H9 (cell line): ENCODE measurements at regions not wholly inside any gene's neighbourhood (a gene's known extent, or its start where the extent isn't known, plus 50 kb on each side); places are given as distances from the start of the nearest gene placed in this dataset.

Experiments
- DNase-seq: peaks from one replicate; pipeline ENCODE4 v3.0.0-alpha.2; 2017
- H2AFZ ChIP-seq: one replicate; pipeline ENCODE4 v1.6.1; 2013; ENCODE audit warnings: mild to moderate bottlenecking, low read length, control low read depth, moderate library complexity
- H2AK5ac ChIP-seq: 2 replicates; pipeline ENCODE4 v1.6.1; 2013; ENCODE audit warnings: low read length, control low read depth, mixed read lengths; ENCODE audit not compliant: insufficient read length
- H2BK120ac ChIP-seq: one replicate; pipeline ENCODE4 v1.6.1; 2013; ENCODE audit warnings: low read depth, mild to moderate bottlenecking, low read length, control low read depth, inconsistent platforms; ENCODE audit not compliant: poor library complexity, severe bottlenecking
- H2BK12ac ChIP-seq: 2 replicates; pipeline ENCODE4 v1.6.1; 2013; ENCODE audit warnings: low read length, control low read depth, mixed read lengths, low read depth; ENCODE audit not compliant: insufficient read length
- H2BK15ac ChIP-seq: 2 replicates; pipeline ENCODE4 v1.6.1; 2013; ENCODE audit warnings: low read depth, low read length, control low read depth
- H2BK20ac ChIP-seq: one replicate; pipeline ENCODE4 v1.6.1; 2013; ENCODE audit warnings: low read depth, mild to moderate bottlenecking, low read length, control low read depth, inconsistent platforms; ENCODE audit not compliant: poor library complexity, severe bottlenecking
- H2BK5ac ChIP-seq: 2 replicates; pipeline ENCODE4 v1.6.1; 2013; ENCODE audit warnings: low read length, control low read depth, mixed read lengths; ENCODE audit not compliant: insufficient read length
- H3K14ac ChIP-seq: 2 replicates; pipeline ENCODE4 v1.6.1; 2013; ENCODE audit warnings: low read length, control low read depth; ENCODE audit not compliant: insufficient read depth
- H3K18ac ChIP-seq: 2 replicates; pipeline ENCODE4 v1.6.1; 2013; ENCODE audit warnings: low read depth, mild to moderate bottlenecking, mixed read lengths, low read length, control low read depth; ENCODE audit not compliant: insufficient read length
- H3K23ac ChIP-seq: 2 replicates; pipeline ENCODE4 v1.6.1; 2013; ENCODE audit warnings: low read length, control low read depth, mixed read lengths, low read depth; ENCODE audit not compliant: insufficient read length
- H3K23me2 ChIP-seq: 2 replicates; pipeline ENCODE4 v1.6.1; 2013; ENCODE audit warnings: low read depth, mild to moderate bottlenecking, mixed read lengths, low read length, control low read depth; ENCODE audit not compliant: insufficient read length, poor library complexity, severe bottlenecking
- H3K27ac ChIP-seq: 2 replicates; pipeline ENCODE4 v1.5.1; 2013; ENCODE audit warnings: low read length, control low read depth, mixed read lengths, low read depth; ENCODE audit not compliant: insufficient read length
- H3K27me3 ChIP-seq: 2 replicates; pipeline ENCODE4 v1.6.1; 2013; ENCODE audit warnings: low read length, control low read depth, inconsistent platforms; ENCODE audit not compliant: insufficient read depth
- H3K4ac ChIP-seq: 2 replicates; pipeline ENCODE4 v1.6.1; 2013; ENCODE audit warnings: low read depth, mild to moderate bottlenecking, control low read depth, inconsistent platforms, low read length, moderate library complexity
- H3K4me1 ChIP-seq: 2 replicates; pipeline ENCODE4 v1.6.1; 2013; ENCODE audit warnings: low read length, control low read depth, inconsistent platforms; ENCODE audit not compliant: insufficient read depth
- H3K4me2 ChIP-seq: 2 replicates; pipeline ENCODE4 v1.6.1; 2013; ENCODE audit warnings: low read length, control low read depth, mixed read lengths; ENCODE audit not compliant: insufficient read length, insufficient read depth
- H3K56ac ChIP-seq: 2 replicates; pipeline ENCODE4 v1.6.1; 2013; ENCODE audit warnings: low read depth, mild to moderate bottlenecking, mixed read lengths, low read length, control low read depth; ENCODE audit not compliant: insufficient read length
- H3K79me1 ChIP-seq: 2 replicates; pipeline ENCODE4 v1.6.1; 2013; ENCODE audit warnings: low read depth, mild to moderate bottlenecking, moderate library complexity, low read length, control low read depth, inconsistent platforms; ENCODE audit not compliant: insufficient read depth, poor library complexity, severe bottlenecking
- H3K79me2 ChIP-seq: 2 replicates; pipeline ENCODE4 v1.6.1; 2013; ENCODE audit warnings: low read length, control low read depth, inconsistent platforms; ENCODE audit not compliant: insufficient read depth
- H3K9ac ChIP-seq: 2 replicates; pipeline ENCODE4 v1.6.1; 2013; ENCODE audit warnings: low read length, control low read depth, mixed read lengths; ENCODE audit not compliant: insufficient read length; ENCODE audit errors: extremely low read depth
- H3K9me3 ChIP-seq: one replicate; pipeline ENCODE4 v1.6.1; 2013; ENCODE audit warnings: low read depth, low read length, inconsistent platforms; ENCODE audit not compliant: control insufficient read depth
- H3T11ph ChIP-seq: one replicate; pipeline ENCODE4 v1.6.1; 2013; ENCODE audit warnings: mild to moderate bottlenecking, low read length, control low read depth, inconsistent platforms
- H4K20me1 ChIP-seq: one replicate; pipeline ENCODE4 v1.6.1; 2013; ENCODE audit not compliant: control insufficient read depth, insufficient read length, insufficient read depth
- H4K5ac ChIP-seq: 2 replicates; pipeline ENCODE4 v1.6.1; 2013; ENCODE audit warnings: low read depth, mild to moderate bottlenecking, mixed read lengths, low read length, control low read depth; ENCODE audit not compliant: insufficient read length
- H4K8ac ChIP-seq: replicated peaks from 2 replicates; pipeline ENCODE4 v1.6.1; 2013; ENCODE audit warnings: low read length, control low read depth, mixed read lengths, low read depth; ENCODE audit not compliant: insufficient read length
- H4K91ac ChIP-seq: 2 replicates; pipeline ENCODE4 v1.6.1; 2013; ENCODE audit warnings: low read depth, mild to moderate bottlenecking, moderate library complexity, mixed read lengths, low read length, control low read depth; ENCODE audit not compliant: insufficient read length
- H3K27ac Mint-ChIP-seq, 3 experiments: 2 replicates in 2 of 3; 3 replicates in 1 of 3; pipeline ENCODE4 v1.8.0; 2020 to 2021; ENCODE audit warnings: mixed read lengths in 3 of 3, mild to moderate bottlenecking in 1 of 3, moderate library complexity in 1 of 3
- H3K27me3 Mint-ChIP-seq: 2 replicates; pipeline ENCODE4 v1.8.0; 2021; ENCODE audit warnings: low read depth, mild to moderate bottlenecking, moderate library complexity, mixed read lengths
- H3K36me3 Mint-ChIP-seq, 3 experiments: 2 replicates in 2 of 3; 3 replicates in 1 of 3; pipeline ENCODE4 v1.8.0; 2020 to 2021; ENCODE audit warnings: low read depth in 3 of 3, mixed read lengths in 3 of 3; ENCODE audit not compliant: insufficient read depth in 1 of 3
- H3K4me1 Mint-ChIP-seq, 2 experiments: 2 replicates each; pipeline ENCODE4 v1.8.0; 2020; ENCODE audit warnings: mixed read lengths in 2 of 2
- H3K4me3 Mint-ChIP-seq, 2 experiments: 2 replicates in 1 of 2; 3 replicates in 1 of 2; pipeline ENCODE4 v1.8.0; 2020 to 2021; ENCODE audit warnings: mild to moderate bottlenecking in 2 of 2, mixed read lengths in 2 of 2, moderate library complexity in 1 of 2
- H3K9me3 Mint-ChIP-seq, 2 experiments: 2 replicates in 1 of 2; 3 replicates in 1 of 2; pipeline ENCODE4 v1.8.0; 2020; ENCODE audit warnings: mild to moderate bottlenecking in 2 of 2, mixed read lengths in 2 of 2, moderate library complexity in 1 of 2
- CTCF ChIP-seq: fragments of 200-600 bp; sonication (generic); conservative IDR thresholded peaks from 3 replicates; pipeline ENCODE4 v1.8.0; 2021; ENCODE audit warnings: antibody characterized with exemption, mild to moderate bottlenecking
- WGBS: extraction: QIAGEN DNeasy Blood & Tissue Kit; methylation state at CpG from one replicate; pipeline ENCODE4 v1.1.7; 2013; ENCODE audit warnings: missing lambda C conversion rate, low lambda C conversion rate, mixed read lengths; ENCODE audit not compliant: insufficient read length; ENCODE audit errors: extremely low coverage; 5-methylcytosine and 5-hydroxymethylcytosine counted together

- no peak overlapping the region for H2BK15ac ChIP-seq
- no peaks in the 10 kb centered on the region for H3K27me3 Mint-ChIP-seq
- no peak overlapping the region for H3K23ac ChIP-seq
- no peaks in the 10 kb centered on the region for H3K23me2 ChIP-seq
- no peak overlapping the region for H3K4ac ChIP-seq
- no peak overlapping the region for H3K27ac Mint-ChIP-seq
- no peaks in the 10 kb centered on the region for H4K20me1 ChIP-seq
- H4K8ac ChIP-seq, result no peak overlapping the region
- no peak for DNase-seq
- no peak overlapping the region for H3K4me2 ChIP-seq
- no peak overlapping the region for H3T11ph ChIP-seq
- H3K9me3 Mint-ChIP-seq, result no peaks in the 10 kb centered on the region; a peak in 1 of 5 replicates
- H3K56ac ChIP-seq, result no peak overlapping the region
- WGBS, result no CpG with 5 or more reads among the region's 3 CpGs
- no peak overlapping the region for H2BK120ac ChIP-seq
- no peak overlapping the region for H4K5ac ChIP-seq
- H2AFZ ChIP-seq, result no peak overlapping the region
- H3K4me3 Mint-ChIP-seq, result no peak overlapping the region
- H3K14ac ChIP-seq, result no peak overlapping the region
- no peaks in the 10 kb centered on the region for H3K79me2 ChIP-seq
- H2BK12ac ChIP-seq, result no peak overlapping the region
- no peaks in the 10 kb centered on the region for H3K27me3 ChIP-seq
- no peak for TF ChIP-seq CTCF
- peaks cover 27 to 38% of the 10 kb centered on the region in 2 experiments for H3K4me1 Mint-ChIP-seq
- H2BK20ac ChIP-seq, result no peak overlapping the region
- H2BK5ac ChIP-seq, result no peak overlapping the region
- no peak overlapping the region for H3K18ac ChIP-seq
- no peak overlapping the region for H2AK5ac ChIP-seq
- no peaks in the 10 kb centered on the region; the same call in 1 of the 2 replicates for H3K4me1 ChIP-seq
- H3K9me3 ChIP-seq, result no peaks in the 10 kb centered on the region
- H3K9ac ChIP-seq, result no peak overlapping the region
- H4K91ac ChIP-seq, result no peak overlapping the region
- no peak overlapping the region for H3K27ac ChIP-seq
- H3K36me3 Mint-ChIP-seq, result peaks cover 0 to 5% (median 3%) of the 10 kb centered on the region in 3 experiments; a peak in 3 of 7 replicates
- no peaks in the 10 kb centered on the region for H3K79me1 ChIP-seq
Measured at GRCh38 chr2:5502385-5502784, 189.8 kb upstream of the SOX11 start.
